AG04449 (cell line): ENCODE measurements at regions not wholly inside any gene's neighbourhood (a gene's known extent, or its start where the extent isn't known, plus 50 kb on each side); places are given as distances from the start of the nearest gene placed in this dataset.

Experiments
- CTCF ChIA-PET: fragments of 350-600 bp; formaldehyde crosslinking; extraction: SDS; loops from one replicate; lab custom pipeline; 2021; ENCODE audit warnings: antibody characterized with exemption; lab: Yijun Ruan, JAX
- POLR2A ChIA-PET: fragments of 400-600, 350-600 bp; formaldehyde crosslinking; extraction: SDS; loops from one replicate; lab custom pipeline; 2020; ENCODE audit warnings: antibody characterized with exemption, inconsistent platforms; lab: Yijun Ruan, JAX
- DNase-seq: peaks from one replicate; pipeline ENCODE4 v3.0.0-alpha.2; 2010; ENCODE audit warnings: low read depth, low spot score
- H3K4me3 ChIP-seq: 2 replicates; pipeline ENCODE4 v1.5.1; 2011; ENCODE audit warnings: low read depth, mild to moderate bottlenecking, control low read depth, low read length
- TF ChIP-seq, protein P1 (sequence below): IDR thresholded peaks from one replicate; pipeline ENCODE4 v1.5.1; 2011; ENCODE audit warnings: mild to moderate bottlenecking, moderate library complexity, low read length, control low read depth, inconsistent platforms; ENCODE audit not compliant: insufficient read depth; ENCODE audit errors: missing control alignments

GRCh38 chr21:25214676-25215075 is 392.6 kb downstream of the MRPL39 start:
- no peak overlapping the region for H3K4me3 ChIP-seq
- no peak for DNase-seq
- TF ChIP-seq, protein P1, sequence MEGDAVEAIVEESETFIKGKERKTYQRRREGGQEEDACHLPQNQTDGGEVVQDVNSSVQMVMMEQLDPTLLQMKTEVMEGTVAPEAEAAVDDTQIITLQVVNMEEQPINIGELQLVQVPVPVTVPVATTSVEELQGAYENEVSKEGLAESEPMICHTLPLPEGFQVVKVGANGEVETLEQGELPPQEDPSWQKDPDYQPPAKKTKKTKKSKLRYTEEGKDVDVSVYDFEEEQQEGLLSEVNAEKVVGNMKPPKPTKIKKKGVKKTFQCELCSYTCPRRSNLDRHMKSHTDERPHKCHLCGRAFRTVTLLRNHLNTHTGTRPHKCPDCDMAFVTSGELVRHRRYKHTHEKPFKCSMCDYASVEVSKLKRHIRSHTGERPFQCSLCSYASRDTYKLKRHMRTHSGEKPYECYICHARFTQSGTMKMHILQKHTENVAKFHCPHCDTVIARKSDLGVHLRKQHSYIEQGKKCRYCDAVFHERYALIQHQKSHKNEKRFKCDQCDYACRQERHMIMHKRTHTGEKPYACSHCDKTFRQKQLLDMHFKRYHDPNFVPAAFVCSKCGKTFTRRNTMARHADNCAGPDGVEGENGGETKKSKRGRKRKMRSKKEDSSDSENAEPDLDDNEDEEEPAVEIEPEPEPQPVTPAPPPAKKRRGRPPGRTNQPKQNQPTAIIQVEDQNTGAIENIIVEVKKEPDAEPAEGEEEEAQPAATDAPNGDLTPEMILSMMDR = no peak
- ChIA-PET CTCF (interaction anchor here (0.7 kb wide), 1 partner anchor 68 kb away, joined by 3 read pairs; no protein-coding TSS in a partner anchor), POLR2A (no interaction called here)

DNA sequence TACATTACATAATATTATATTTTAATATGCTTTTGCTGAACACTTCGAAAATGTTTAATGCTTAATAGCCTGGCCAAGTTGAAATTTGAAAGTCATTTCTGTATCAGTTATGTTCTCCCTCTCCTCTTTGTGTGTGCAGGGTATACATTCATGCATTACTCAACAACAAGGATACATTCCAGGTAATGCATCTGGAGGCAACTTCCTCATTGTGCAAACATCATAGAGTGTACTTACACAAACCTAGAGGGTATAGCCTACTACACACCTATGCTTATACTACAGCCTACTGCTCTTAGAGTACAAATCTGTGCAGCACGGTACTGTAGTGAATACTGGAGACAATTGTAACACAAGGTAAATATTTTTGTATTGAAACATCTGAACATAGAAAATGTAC is 407.3 kb downstream of the MRPL39 start:
- no peak overlapping the region for H3K4me3 ChIP-seq
- DNase-seq = no peak
- ChIA-PET CTCF (no interaction called here), POLR2A (no interaction called here)
- TF ChIP-seq, protein P1 = no peak

DNA sequence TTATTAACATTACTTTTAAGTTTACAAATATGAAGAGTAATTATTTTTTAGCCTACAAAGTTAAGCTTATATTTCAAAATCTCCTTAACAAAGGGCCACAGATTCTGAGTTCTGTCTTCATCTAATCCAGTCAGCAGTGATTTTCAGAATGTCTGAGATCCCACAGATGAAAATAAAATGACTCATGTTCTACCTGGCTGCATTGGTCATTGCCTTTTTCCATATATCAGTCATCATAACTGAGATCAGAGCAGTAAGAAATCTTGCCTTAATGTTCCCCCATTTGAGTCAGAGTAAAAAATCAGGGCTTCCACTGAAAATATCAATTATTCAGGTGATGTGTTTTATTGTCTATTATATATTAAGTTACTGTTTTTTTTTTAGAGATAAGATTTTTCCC is 416.1 kb downstream of the MRPL39 start:
- H3K4me3 ChIP-seq = no peak overlapping the region
- CTCF ChIA-PET = no interaction called here
- POLR2A ChIA-PET = no interaction called here
- no peak for DNase-seq
- TF ChIP-seq, protein P1 = no peak

DNA sequence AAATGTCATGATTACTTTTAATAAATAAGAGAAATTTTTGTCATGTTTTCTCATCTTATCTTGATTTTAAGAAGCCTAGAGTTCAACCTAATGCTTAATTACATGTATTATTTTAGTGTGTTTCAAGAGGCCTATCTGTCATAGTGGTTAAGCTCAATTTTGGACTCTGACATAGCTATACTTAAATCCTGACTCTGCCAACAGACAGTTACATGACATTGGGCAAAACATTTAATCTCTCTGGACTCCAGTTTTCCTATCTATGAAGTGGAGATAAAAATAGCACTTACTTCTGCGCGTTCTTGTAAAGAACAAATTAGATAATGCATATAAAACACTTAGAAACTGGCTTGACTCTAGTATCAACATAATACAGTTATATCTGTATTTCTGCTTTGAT is 417.8 kb downstream of the MRPL39 start:
- CTCF ChIA-PET = no interaction called here

DNA sequence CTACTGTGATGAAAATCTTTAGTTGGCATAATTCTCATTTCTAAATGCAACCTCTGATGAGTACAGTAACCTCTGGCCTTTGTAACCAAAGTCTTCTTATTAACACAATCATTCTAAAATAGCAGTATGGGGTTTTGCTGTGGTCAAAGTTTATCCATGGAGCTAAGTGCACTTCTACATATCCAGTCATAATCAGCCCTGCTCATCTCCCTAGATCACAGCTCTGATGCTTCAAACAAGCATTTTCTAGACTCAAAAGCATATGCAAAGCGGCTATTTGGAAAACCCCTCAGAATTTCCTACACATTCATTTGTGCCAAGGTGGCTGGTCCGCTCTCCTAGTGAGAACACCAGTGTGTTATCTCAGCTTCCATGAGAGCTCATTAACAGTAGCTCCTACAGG is 418.6 kb downstream of the MRPL39 start:
- H3K4me3 ChIP-seq = no peak overlapping the region
- ChIA-PET CTCF (no interaction called here), POLR2A (no interaction called here)
- TF ChIP-seq, protein P1 = no peak
- no peak for DNase-seq

More for the DNA sequence above, 417.8 kb downstream of the MRPL39 start:
- no peak overlapping the region for H3K4me3 ChIP-seq
- no peak for DNase-seq
- POLR2A ChIA-PET = no interaction called here
- TF ChIP-seq, protein P1 = no peak

DNA sequence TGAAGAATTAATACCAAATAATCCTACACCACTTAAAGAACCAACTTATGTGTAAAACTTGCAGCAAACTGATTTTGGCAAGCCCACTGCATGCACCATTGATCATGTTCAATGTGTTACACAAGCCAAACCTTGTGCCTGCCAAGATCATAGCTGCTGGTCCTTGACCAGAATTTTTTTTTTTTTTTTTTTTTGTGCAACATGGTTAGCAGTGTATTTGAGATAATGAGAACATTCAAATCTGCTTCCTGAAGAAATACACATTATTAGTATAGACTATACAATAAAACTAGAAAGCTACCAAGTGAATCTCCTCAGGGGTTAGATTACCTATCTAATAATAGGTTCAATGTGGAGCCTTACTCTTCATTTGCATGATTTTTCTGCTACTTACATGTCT is 421.0 kb downstream of the MRPL39 start:
- no peak for DNase-seq
- TF ChIP-seq, protein P1 = no peak
- POLR2A ChIA-PET = no interaction called here
- no peak overlapping the region for H3K4me3 ChIP-seq
- CTCF ChIA-PET = no interaction called here
